Ishikawa (cell line): ENCODE measurements at regions not wholly inside any gene's neighbourhood (a gene's known extent, or its start where the extent isn't known, plus 50 kb on each side); places are given as distances from the start of the nearest gene placed in this dataset.

ENCODE experiments used
- CEBPB ChIP-seq: IDR thresholded peaks from 2 replicates; pipeline ENCODE4 v1.6.1; 2012
- CREB1 ChIP-seq: IDR thresholded peaks from 2 replicates; pipeline ENCODE4 v1.6.1; 2012; ENCODE audit warnings: low read depth
- EGR1 ChIP-seq: IDR thresholded peaks from 2 replicates; pipeline ENCODE4 v1.6.1; 2012
- EP300 ChIP-seq: IDR thresholded peaks from 2 replicates; pipeline ENCODE4 v1.6.1; 2012; ENCODE audit warnings: borderline replicate concordance
- FOXM1 ChIP-seq: IDR thresholded peaks from 2 replicates; pipeline ENCODE4 v1.6.1; 2012; ENCODE audit warnings: low read depth, borderline replicate concordance
- NFIC ChIP-seq: IDR thresholded peaks from 2 replicates; pipeline ENCODE4 v1.6.1; 2012
- RAD21 ChIP-seq: IDR thresholded peaks from 2 replicates; pipeline ENCODE4 v1.6.1; 2012; ENCODE audit warnings: low read depth
- REST ChIP-seq: IDR thresholded peaks from 2 replicates; pipeline ENCODE4 v1.6.1; 2012; ENCODE audit warnings: low read depth, mild to moderate bottlenecking
- TAF1 ChIP-seq: IDR thresholded peaks from 2 replicates; pipeline ENCODE4 v1.6.1; 2012; ENCODE audit warnings: low read depth, mild to moderate bottlenecking
- TCF12 ChIP-seq: IDR thresholded peaks from 2 replicates; pipeline ENCODE4 v1.6.1; 2012; ENCODE audit warnings: low read depth
- TEAD4 ChIP-seq: IDR thresholded peaks from 2 replicates; pipeline ENCODE4 v1.6.1; 2012
- YY1 ChIP-seq: IDR thresholded peaks from 2 replicates; pipeline ENCODE4 v1.6.1; 2012; ENCODE audit warnings: low read depth
- ZBTB7A ChIP-seq: IDR thresholded peaks from 2 replicates; pipeline ENCODE4 v1.6.1; 2012; ENCODE audit warnings: low read depth
- TF ChIP-seq, protein P1 (sequence below): IDR thresholded peaks from 2 replicates; pipeline ENCODE4 v1.6.1; 2012
- TF ChIP-seq, protein P2 (sequence below): IDR thresholded peaks from 2 replicates; pipeline ENCODE4 v1.6.1; 2012

- no peak for TF ChIP-seq RAD21
- TF ChIP-seq FOXM1 = no peak
- no peak for TF ChIP-seq ZBTB7A
- no peak for TF ChIP-seq YY1
- TF ChIP-seq EGR1 = no peak
- TF ChIP-seq, protein P1, sequence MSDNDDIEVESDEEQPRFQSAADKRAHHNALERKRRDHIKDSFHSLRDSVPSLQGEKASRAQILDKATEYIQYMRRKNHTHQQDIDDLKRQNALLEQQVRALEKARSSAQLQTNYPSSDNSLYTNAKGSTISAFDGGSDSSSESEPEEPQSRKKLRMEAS = no peak
- TF ChIP-seq CREB1 = no peak
- TF ChIP-seq TEAD4 = no peak
- no peak for TF ChIP-seq EP300
- TF ChIP-seq, protein P2, sequence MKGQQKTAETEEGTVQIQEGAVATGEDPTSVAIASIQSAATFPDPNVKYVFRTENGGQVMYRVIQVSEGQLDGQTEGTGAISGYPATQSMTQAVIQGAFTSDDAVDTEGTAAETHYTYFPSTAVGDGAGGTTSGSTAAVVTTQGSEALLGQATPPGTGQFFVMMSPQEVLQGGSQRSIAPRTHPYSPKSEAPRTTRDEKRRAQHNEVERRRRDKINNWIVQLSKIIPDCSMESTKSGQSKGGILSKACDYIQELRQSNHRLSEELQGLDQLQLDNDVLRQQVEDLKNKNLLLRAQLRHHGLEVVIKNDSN = no peak
- TF ChIP-seq TCF12 = no peak
- TF ChIP-seq TAF1 = no peak
Observed at GRCh38 chr12:91902860-91903683, 242.6 kb downstream of the BTG1 start.

GRCh38 chr12:91901381-91902074, 244.1 kb downstream of the BTG1 start:
- no peak for TF ChIP-seq ZBTB7A
- TF ChIP-seq CEBPB = no peak
- TF ChIP-seq TAF1 = no peak
- TF ChIP-seq FOXM1 = no peak
- TF ChIP-seq RAD21 = no peak
- TF ChIP-seq, protein P1 = no peak
- TF ChIP-seq TEAD4 = no peak

DNA sequence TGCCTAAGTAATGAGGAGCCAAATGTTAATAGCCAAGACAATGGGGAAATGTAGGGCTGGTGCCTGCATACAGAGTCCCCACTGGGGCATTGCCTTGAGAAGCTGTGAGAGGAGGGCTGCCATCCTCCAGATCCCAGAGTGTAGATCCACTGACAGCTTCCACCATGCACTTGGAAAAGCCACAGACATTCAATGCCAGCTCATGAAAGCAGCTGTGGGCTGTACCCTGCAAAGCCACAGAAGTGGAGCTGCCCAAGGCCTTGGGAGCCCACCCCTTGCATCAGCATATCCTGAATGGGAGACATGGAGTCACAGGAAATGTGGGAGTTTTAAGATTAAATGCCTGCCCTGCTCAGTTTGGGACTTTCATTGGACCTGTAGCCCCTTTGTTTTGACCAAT, 244.7 kb downstream of the BTG1 start:
- no peak for TF ChIP-seq CEBPB
- no peak for TF ChIP-seq TAF1
- no peak for TF ChIP-seq FOXM1
- TF ChIP-seq TEAD4 = no peak
- TF ChIP-seq, protein P1 = no peak
- no peak for TF ChIP-seq CREB1
- no peak for TF ChIP-seq RAD21
- TF ChIP-seq EP300 = no peak
- TF ChIP-seq YY1 = no peak
- no peak for TF ChIP-seq EGR1

DNA sequence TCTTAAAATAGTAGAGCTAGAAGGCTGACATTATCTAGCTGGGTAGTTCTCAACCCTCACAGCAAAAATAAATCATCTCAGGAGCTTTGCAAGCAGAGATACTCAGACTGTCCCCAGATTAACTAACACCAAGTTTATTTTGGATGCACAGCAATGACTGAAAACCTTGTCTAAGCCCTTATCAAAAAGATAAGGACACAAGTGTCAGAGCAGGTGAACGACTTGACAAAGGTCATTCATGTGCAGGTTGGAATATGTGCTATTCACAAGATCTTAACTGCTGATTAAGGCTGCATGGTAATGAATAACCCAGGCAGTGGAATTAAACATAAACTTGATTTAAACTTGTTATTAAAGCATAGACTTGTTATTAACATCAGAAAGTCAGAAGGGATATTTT, 246.6 kb downstream of the BTG1 start:
- TF ChIP-seq ZBTB7A = no peak
- TF ChIP-seq TEAD4 = no peak
- TF ChIP-seq YY1 = no peak
- no peak for TF ChIP-seq TAF1
- TF ChIP-seq, protein P1 = no peak
- TF ChIP-seq, protein P2 = no peak
- TF ChIP-seq CREB1 = no peak
- no peak for TF ChIP-seq EP300
- no peak for TF ChIP-seq RAD21
- no peak for TF ChIP-seq FOXM1
- TF ChIP-seq NFIC = no peak
- no peak for TF ChIP-seq TCF12

DNA sequence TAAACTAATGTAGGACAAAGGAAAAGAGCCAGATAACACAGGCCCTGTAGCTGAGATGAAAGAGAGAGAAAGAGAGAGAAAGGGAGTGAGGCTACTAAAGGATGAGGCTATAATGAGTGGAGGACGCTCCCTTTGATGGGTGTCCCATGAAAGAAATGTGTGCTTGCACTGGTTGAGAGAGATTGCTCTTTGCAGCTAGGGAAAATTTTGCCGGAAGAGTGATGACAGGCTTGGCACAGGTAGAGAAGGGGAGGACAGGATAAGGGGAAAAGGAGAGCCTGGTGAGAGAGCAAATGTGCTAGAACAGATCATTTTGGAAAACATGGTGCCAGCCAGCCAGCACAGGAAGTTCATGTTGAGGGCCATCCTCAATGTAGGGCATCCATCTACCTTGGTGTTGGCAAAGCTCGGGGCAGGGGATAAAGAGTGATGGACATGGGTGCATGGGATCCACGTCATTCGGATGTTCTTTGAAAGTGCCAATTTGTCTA, 248.6 kb downstream of the BTG1 start:
- TF ChIP-seq, protein P2 = no peak
- TF ChIP-seq TAF1 (no peak), YY1 (no peak), RAD21 (no peak), TCF12 (no peak), EGR1 (no peak), EP300 (no peak), NFIC (no peak), TEAD4 (no peak), FOXM1 (no peak), CEBPB (no peak)

DNA sequence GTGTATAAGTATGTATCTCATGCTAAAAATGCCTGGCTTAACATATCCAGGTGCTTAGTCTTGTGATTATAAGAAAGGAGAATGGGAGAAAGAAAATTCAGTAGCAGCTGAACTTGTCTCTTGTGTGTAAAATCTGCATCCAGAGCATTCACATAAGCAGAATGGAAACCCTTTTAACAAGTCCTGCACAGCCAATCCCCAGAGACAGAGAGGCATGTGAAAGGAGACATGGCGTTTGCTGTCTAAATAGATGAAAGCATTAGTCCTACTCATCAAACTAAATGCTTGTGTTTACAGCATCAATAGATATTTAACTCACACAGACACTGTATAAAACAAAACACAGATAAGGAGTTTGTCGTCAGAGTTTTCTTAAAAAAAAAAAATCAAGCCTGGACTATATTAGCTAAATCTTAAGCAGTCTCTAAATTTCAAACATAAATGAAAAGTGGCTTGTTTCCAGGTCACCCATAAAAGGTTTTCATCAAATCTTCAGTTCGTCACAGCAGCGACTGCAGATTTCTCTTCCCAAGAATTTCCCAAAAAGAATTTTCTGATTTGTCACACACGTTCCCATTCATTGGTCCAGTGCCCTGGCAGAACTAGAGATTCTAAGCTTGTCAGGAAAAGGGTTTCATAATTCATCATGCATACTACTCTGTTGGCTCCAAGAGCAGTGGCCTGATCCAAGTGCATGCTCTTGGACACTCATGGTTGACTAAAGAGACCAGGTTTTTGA, 249.2 kb downstream of the BTG1 start:
- no peak for TF ChIP-seq TCF12
- no peak for TF ChIP-seq YY1
- no peak for TF ChIP-seq CREB1
- no peak for TF ChIP-seq EGR1
- TF ChIP-seq ZBTB7A = no peak
- TF ChIP-seq FOXM1 = no peak
- TF ChIP-seq RAD21 = no peak
- TF ChIP-seq TAF1 = no peak
- no peak for TF ChIP-seq TEAD4
- no peak for TF ChIP-seq EP300
- no peak for TF ChIP-seq REST
